SHP77 (cell line): ENCODE measurements at regions not wholly inside any gene's neighbourhood (a gene's known extent, or its start where the extent isn't known, plus 50 kb on each side); places are given as distances from the start of the nearest gene placed in this dataset.

Source experiments
- DNase-seq, 2 experiments: peaks; one replicate each; lab custom pipeline; 2025; lab: John Stamatoyannopoulos, UW

DNA sequence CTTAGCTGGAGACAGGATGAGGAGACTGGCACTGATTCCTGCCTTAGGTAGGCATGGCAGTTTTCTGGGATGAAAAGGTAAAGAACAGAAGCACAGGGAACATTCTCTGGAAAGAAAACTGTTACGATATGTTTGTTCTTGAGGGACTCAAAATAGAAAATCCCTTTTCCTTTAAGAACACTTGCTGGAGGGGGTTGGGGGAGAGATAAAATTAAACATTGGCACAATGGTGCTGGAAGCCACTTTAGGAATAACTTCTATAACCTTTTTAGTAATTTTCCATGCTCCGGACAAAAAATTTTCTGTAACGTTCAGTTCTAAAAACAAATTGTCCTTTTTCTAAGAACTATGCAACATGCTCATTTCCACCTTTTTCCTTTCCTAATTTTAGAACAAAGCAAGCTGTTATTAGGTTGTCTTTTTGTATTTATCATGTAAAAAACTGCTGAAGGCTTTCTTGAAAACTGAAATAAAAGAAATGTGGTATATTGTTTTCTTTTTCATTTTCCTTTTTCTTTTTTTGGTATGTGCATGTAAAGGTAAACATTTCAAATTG, 343.8 kb downstream of the EPHA4 start:
- no peak for DNase-seq

DNA sequence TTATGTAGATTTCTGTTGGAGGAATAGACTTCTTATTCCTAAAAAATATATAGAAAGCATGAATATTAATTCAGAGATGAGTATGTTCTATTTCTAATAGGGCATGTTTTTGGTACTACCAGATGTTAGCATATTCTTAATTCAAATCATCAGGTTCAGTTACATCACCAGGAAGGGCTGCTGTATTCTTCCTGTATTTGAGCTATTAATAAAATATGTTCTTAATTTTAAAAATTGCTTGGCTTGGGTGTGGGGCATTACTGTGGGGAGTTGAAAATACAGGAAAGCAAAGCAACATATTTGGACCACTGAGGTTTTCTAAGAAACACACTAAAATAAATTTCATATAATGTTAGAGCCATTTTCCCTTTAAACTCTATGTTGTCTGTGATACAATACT, 343.0 kb downstream of the EPHA4 start:
- DNase-seq, result no peak

DNA sequence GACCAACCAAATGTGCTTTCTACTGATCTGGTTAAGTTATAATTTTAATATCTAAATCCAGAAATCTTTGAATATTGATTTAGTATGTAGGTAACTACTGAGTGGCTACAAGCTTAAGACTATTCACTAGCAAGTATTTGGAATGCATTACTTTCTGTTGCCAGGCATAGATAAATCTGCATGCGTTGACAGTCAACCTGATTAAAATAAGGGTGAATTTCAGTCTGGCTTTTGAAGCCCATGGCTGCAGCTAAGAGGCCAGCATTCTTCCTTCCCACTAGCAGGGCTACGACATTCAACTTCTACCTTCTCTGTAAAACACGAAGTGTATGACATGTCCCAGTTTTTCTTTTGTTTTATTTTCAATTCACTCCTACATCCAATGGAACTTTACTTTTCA, 340.6 kb downstream of the EPHA4 start:
- no peak for DNase-seq

DNA sequence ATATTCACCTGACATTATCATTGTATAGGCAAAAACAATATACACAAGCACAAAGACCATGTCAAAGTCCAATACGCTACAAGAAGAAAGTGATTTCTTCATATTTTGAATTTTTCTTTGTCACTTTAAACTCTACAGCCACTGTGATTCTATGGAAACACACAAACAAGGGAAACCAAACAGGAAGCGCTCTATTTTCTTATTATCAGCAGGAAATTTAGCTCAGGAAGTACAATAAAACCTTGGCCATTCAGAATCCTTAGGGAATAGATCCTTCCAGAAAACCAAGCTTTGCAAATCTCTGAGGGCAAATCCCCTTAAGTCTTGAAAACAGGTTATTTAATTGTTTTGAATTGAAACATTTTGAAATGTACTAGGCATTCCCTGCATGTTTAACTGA, 336.2 kb downstream of the EPHA4 start:
- no peak for DNase-seq

DNA sequence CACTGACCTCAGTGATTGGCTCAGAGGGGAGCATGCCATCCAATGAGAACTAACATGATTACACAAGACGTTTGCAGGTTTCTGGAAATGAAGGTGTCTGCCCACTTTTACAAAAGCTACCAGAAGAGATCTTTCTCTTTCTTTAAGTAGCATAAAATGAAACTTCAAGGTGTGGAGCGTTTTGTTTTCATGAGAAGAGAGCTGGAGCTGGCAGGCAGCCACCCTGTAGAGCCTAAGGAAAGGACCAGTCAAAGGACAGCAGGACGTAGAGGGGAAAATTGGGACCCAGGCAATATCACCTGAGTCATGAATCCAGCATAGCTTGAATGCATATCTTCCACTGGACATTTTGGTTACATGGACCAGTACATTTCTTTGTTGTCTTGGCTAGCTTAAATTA, 331.0 kb downstream of the EPHA4 start:
- no peak for DNase-seq

DNA sequence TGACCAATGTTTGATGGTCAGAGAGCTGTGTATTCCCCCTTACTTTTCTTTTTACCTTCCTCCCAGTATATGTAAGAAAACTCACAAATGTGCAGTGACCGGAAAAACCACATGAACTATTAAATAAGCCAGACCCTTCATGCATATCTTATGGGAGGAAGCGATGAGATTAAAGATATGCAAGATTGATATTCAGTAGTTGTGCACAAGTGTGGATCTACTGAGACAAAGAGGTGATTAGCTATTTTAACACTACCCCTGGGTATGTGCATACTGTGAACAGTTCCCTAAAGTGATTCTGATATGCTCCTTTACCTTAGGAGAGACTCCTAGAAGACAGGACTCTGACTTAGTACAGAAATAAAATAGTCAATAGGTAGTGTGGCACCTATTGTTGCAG, 328.3 kb downstream of the EPHA4 start:
- no peak for DNase-seq

DNA sequence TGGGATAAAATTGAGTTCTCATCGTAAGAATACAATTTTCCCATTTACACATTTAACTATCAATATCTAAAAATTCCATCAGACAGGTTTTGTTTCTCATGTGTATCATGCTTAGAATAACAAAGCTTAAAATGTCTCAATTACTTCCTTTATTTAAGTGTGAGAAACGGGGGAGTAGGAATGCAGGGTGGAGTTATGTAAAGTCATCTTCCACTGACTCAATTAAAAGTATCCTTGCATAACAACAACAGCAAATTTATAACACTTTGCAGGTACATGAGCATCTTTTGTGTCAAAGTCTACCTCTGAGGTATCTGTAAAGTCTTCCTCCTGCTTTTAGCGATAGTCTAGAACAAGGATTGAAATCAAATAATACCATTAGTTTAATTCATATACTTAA, 327.1 kb downstream of the EPHA4 start:
- no peak for DNase-seq

DNA sequence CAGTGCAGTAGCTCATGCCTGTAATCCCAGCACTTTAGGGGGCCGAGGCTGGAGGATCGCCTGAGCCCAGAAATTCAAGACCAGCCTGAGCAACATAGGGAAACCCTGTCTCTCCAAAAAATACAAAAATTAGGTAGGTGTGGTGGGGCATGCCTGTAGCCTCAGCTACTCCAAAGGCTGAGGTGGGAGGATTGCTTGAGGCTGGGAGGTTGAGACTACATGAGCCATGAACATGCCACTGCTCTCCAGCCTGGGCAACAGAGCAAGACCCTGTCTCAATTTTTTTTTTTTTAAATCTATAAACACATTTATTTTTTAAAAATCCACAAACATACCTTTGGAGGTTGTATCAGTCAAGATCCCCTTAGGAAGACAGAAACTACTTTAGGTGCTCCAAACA, 326.3 kb downstream of the EPHA4 start:
- no peak for DNase-seq

DNA sequence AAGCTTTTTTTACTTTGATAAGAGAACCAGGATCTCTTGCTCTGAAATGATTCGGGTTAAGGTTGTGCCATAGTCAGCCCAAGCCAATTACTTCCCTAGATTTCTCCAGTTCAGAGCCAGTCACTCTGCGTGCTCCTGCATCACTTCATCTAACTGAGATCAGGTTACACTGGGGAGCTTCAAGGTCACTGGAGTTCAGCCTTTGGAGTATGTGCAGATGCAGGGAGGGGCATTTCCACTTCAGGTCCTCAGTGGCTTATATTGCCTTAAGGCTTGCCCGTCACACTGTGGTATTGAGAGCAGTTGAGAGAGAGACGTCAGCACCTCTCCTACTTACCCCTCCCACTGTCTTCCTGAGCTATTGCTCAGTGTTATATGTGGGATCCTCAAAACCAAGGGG, 317.8 kb downstream of the EPHA4 start:
- DNase-seq, result peak in 1 of 2 experiments; percentile 15

DNA sequence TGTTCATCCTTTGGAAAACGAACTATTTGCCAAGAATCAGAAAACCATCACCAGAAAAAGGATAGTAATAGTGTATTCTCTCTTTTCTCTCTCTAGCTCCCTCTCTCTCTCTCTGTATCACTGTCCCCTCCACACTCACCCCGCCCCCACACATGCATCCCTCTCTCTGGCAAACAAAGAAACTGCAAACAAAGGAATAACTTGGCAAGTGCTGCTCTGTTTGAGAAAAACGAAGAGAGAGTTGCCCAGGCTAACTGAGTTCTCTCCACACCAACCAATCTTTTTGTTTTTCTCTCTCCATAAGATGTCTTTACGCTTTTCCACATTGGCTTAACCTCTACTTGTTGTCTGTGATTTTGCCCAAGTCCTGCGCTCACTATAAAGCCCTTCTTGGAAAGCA, 316.2 kb downstream of the EPHA4 start:
- peak in 1 of 2 experiments; percentile 7 for DNase-seq

DNA sequence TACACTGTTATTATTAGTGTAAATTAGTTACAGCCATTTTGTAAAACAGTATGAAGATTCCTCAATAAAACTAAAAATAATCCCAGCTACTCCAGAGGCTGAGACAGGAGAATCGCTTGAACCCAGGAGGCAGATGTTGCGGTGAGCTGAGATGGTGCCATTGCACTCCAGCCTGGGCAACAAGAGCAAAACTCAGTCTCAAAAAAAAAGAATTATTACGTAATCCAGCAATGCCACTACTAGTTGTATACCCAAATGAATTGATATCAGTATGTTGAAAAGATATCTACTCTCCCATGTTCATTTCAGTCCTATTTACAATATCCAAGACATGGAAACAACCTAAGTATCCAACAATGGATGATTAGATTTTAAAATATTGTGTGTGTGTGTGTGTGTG, 313.6 kb downstream of the EPHA4 start:
- DNase-seq, result no peak

DNA sequence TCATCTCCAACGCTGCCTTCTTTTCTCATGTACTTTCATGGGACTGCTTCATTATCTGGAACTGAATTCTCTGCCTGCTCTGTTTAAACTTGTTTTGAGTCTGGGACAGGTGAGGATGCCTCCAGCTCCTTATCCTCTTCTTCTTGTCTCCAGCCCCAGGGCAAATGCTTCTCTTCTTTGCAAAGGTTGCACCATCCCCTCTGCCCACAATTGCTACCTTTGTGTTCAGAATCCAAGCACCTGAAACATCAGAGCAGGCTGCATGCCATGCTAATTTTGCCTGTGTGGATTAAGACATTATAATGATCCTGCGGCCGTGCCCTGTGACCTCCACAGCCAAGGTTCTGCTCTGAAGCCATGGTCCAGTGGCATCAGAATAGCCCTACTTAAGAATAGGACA, 309.5 kb downstream of the EPHA4 start:
- DNase-seq, result no peak

DNA sequence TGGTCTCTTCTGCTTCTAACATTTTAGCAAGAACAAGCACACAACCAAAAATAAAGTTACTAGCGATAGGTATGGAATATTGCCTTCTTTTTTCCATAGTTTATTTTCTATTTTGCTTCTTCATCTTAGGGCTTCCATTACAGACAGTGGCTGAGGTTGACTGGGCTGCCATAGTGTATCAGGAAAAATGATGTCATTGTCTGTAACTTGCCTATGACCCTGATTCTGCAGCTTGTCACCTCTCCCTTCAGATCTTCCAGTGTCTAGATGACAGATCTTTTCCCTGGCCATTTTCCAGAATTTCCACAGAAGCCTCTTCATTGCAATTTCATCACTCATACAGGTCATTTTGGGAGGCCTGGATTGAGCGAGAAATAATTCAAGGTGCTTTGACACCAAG, 308.5 kb downstream of the EPHA4 start:
- no peak for DNase-seq

DNA sequence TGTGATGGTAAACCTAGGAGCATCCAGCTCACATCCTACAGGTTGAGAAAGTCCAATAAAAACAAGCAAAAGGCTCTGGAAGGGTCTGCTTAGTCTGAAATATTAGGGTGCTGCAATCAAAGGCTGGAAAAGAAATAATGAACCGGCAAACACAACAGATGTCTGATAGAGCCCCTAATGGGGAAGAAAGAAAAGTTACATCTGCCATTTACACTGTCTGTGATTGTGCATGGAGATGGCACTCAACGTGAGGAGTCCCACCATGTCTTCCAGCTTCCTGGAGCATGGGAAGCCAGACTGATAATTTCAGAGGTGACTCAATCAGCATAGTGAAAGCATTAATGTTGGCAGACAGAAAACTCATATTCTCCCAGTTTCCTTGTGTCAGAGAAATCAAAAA, 307.8 kb downstream of the EPHA4 start:
- no peak for DNase-seq

DNA sequence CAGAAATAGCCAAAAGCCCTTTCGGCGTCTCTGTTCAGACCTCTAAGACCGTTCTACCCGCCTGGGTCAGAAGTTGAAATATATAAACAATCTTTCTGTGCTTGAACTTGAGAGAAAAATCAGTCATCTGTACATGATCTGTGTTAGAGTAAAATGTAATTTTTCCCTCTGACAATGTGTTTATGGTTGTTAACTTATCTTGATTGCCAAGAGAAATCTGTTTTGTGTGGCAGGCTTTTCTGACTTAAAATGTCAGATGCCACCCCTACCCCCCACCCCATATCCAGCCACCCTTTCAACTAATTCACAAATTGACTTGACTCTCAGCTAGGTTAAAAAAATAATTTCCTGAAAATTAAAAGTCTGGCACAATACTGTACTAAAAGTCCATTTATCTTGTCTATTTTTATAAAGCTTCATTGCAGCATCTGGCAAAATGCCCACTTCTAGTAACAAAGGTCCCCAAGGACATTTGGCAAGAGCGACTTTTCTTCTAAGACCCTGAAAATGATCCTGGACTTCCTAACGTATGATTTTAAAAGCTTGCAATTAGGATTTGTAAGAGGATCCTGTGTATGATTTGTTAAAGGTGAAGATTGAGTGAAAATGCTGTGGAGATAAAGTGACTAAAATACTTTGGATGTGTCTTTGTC, 304.2 kb downstream of the EPHA4 start:
- no peak for DNase-seq

DNA sequence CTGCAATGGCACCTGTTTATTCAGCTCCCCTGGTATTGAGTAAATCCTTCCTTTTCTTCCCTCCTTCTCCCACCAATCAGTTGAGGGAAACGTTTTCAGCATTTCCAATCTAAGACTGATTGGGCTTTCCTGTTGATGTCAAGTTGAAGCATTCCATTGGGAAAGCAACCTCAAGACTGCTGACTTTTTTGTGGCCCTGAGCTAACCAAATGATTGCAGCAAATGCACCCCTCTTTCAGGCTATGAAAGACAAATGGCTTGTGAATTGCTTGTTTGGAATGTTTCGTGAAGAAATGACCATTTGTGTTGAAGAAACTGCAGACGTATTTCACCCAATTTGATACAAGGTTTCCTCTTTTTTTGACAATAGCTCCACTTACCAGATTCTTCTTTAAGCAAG, 303.5 kb downstream of the EPHA4 start:
- DNase-seq, result no peak

DNA sequence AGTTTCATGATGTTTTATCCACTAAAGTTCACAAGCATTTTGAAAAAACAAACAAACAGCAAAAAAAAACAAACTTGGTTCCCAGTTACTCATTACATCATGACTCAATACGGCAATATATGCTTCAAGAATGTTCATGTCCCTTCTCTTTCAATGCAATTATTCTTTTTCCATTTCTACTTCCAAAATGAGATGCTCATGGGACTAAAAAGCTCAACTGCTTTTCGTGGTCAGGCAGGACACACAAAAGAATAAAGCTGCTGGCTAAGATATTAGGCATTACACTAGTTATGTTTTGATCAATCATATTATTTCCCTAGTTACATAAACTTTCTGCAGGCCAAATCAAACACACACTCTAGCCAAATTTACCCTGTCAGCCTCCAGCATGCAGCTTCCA, 301.3 kb downstream of the EPHA4 start:
- no peak for DNase-seq

DNA sequence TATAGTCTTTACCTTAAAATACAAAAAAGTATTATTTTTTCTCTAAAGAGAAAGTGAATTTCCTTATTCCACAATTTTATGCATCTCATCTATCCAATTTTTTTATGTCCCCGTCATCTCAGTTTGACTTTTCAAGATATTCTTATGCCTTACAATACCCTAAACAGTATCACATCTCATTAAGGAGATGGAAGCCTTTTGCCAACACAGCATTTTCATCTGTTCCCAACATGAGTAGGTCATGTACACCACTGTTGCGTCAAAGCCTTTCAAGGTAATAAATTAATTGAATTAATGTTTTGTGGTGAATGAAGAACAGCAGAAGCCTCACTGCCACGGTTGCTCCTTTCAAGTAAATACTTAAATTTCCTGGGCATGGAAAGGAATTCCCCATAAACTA, 299.4 kb downstream of the EPHA4 start:
- DNase-seq, result no peak

DNA sequence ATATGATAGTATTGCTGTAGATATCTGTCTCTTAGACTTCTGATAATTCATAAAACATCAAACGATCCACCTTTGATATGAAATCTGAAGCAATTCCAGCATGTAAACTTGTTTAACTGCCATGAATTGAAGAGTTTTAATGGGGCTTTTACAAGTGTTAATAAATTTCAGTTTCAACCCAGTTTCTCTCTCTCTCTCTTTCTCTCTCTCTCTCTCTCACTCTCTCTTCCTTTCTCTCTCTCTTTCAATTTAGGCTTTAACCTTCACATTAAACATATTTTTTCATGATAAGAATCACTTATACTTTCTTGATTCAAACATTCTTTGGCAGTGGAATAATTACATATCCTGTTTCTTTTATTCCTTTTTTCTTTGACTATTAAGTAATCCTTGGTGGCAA, 296.1 kb downstream of the EPHA4 start:
- no peak for DNase-seq

DNA sequence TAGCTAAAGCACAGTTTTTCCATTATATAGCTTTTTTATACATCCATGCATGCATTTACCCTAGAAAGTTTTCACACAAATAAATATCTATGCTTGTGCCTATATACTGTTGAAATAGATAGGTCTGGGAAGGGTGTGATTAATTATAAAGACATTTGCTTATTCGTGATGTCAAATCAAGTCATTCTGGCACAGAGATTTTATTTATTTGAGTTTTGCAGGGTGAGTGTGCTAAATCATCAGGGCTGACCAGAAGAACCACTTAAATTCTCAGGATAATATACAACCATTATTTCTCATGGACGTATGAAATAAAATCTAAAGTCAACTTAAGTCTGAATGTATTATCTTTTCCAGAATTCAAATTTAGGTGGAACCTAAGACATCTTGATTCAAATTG, 295.5 kb downstream of the EPHA4 start:
- no peak for DNase-seq

DNA sequence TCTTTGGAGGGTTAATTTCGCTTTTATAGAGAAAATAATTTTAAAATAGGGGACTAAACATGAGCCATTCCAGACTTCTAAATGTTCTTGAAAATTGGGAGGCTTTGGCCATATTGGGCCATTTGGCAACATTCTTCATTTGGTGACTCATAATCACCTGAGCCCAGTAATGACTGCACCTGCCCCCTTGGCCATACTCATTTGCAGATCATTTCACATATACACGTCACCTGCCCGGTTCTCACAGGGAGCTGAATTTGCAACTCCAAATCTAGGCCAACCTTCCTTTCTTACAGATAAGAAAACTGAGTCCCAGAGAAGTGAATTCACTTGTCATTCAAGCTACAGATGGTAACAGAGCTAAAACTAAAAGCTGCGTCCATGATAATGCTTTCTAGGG, 289.7 kb downstream of the EPHA4 start:
- no peak for DNase-seq

DNA sequence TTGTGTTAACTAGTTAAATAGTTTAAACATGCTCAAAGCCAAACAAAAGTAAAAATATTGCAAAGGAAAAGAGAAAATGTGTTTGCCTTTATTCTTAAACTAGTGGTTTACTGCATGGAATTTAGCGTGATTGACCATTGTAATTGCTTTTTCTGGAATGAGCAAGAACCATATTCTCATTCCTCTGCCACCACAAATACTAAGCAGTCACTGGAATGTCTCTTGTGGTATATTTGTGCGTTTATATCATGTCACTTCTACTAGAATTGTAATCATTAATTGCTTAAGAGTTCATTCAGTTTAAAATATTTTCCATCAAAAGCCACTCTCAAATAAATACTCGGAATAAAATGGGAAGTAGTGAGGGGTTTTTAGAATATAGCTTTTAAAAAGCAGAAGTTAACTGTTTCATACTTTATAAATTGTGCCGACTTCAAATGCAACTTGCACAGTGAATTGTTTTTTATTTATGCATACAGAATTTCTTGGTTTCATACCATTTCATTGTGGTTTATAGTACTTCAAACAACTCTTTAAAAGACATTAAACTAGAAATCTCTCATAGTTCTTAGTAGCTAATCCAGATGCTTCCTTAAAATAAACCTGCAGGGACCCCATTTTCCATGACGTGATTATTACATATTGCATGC, 288.1 kb downstream of the EPHA4 start:
- no peak for DNase-seq

DNA sequence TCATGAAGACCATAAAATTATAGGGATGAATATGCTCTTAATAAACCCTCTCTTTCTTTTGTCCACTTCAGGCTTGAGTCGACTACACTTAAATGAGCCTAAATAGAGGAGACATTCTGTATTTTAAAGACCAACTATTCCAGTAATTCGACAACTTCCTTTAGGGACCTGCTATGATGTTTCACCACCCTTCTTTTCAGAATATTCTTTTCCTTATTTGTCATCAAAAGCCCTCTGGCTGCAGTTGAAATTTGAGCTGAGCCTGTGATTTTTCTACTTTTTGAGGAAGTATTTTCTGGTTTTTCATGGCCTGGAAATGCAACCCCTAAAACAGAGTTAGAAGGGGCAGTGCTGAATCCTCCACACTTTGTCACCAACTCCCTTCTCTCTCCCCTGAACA, 287.0 kb downstream of the EPHA4 start:
- DNase-seq, result no peak

DNA sequence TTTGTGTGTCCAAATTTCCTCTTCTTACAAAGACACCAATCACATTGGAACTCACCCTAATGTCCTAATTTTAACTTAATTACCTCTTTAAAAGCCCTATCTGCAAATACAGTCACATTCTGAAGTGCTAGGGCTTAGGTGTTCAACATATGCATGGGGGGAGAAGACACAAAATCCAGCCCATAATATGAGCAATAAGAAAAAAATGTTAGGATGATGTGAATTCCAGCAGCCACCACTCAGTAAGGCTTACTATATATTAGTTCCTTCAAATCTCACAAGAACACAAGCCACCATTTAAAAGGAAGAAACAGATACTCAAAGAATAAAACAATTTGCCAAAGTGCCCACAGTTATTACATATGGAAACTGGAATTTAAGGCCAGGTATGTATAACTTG, 285.7 kb downstream of the EPHA4 start:
- no peak for DNase-seq
